Bronchial epithelial cell (primary cell): ENCODE measurements at regions not wholly inside any gene's neighbourhood (a gene's known extent, or its start where the extent isn't known, plus 50 kb on each side); places are given as distances from the start of the nearest gene placed in this dataset.
A peak's percentile ranks its signal among the peaks of the same experiment; 100 is the strongest.

Experiments used
- DNase-seq: peaks from one replicate; pipeline ENCODE4 v3.0.0-alpha.2; 2010; ENCODE audit warnings: low read depth
- FAIRE-seq: peaks from 2 replicates; lab custom pipeline; 2011; peaks lifted over from hg19 to GRCh38; lab: Jason Lieb, UNC
- H3K27me3 ChIP-seq: 2 replicates; pipeline ENCODE4 v1.5.1; 2011; ENCODE audit warnings: low read length; ENCODE audit not compliant: control insufficient read depth, insufficient read depth
- H3K36me3 ChIP-seq: 2 replicates; pipeline ENCODE4 v1.5.1; 2011; ENCODE audit warnings: low read length; ENCODE audit not compliant: control insufficient read depth, insufficient read depth
- H3K4me3 ChIP-seq: 2 replicates; pipeline ENCODE4 v1.5.1; 2011; ENCODE audit warnings: mild to moderate bottlenecking, low read depth, low read length, control low read depth
- CTCF ChIP-seq: IDR thresholded peaks from 2 replicates; pipeline ENCODE4 v1.5.1; 2011; ENCODE audit warnings: mild to moderate bottlenecking, moderate library complexity, low read length, control low read depth, inconsistent platforms; ENCODE audit not compliant: insufficient read depth, severe bottlenecking

GRCh38 chr3:77707281-77707680 is 667.4 kb downstream of the ROBO2 start:
- DNase-seq (peak; percentile 71), FAIRE-seq (no peak)
- Histone ChIP-seq H3K27me3 (peaks cover 2% of the 10 kb centered on the region), H3K4me3 (no peak overlapping the region), H3K36me3 (no peaks in the 10 kb centered on the region)
- TF ChIP-seq CTCF: no peak

GRCh38 chr3:77709155-77709554 is 669.3 kb downstream of the ROBO2 start:
- FAIRE-seq (no peak), DNase-seq (no peak)
- Histone ChIP-seq H3K27me3 (peaks cover 2% of the 10 kb centered on the region), H3K36me3 (no peaks in the 10 kb centered on the region), H3K4me3 (no peak overlapping the region)
- no peak for TF ChIP-seq CTCF

- no peak for TF ChIP-seq CTCF
- H3K27me3 ChIP-seq: no peaks in the 10 kb centered on the region
- DNase-seq (no peak), FAIRE-seq (no peak)
- H3K36me3 ChIP-seq: no peaks in the 10 kb centered on the region
- H3K4me3 ChIP-seq: no peak overlapping the region
Measured at GRCh38 chr3:77718311-77718710, 678.4 kb downstream of the ROBO2 start.

- TF ChIP-seq CTCF: no peak
- DNase-seq (no peak), FAIRE-seq (no peak)
- Histone ChIP-seq H3K27me3 (no peaks in the 10 kb centered on the region), H3K4me3 (no peak overlapping the region), H3K36me3 (no peaks in the 10 kb centered on the region)
Measured at GRCh38 chr3:77720460-77720971, 680.6 kb downstream of the ROBO2 start.

GRCh38 chr3:77726517-77726916 is 686.6 kb downstream of the ROBO2 start:
- Histone ChIP-seq H3K27me3 (no peaks in the 10 kb centered on the region), H3K36me3 (no peaks in the 10 kb centered on the region), H3K4me3 (no peak overlapping the region)
- DNase-seq: no peak
- no peak for TF ChIP-seq CTCF
- no peak for FAIRE-seq

GRCh38 chr3:77746048-77746447 is 706.1 kb downstream of the ROBO2 start:
- Histone ChIP-seq H3K27me3 (no peaks in the 10 kb centered on the region), H3K4me3 (no peak overlapping the region), H3K36me3 (no peaks in the 10 kb centered on the region)
- DNase-seq (no peak), FAIRE-seq (no peak)
- no peak for TF ChIP-seq CTCF
